ENCODE measurements at regions not wholly inside any gene's neighbourhood (a gene's known extent, or its start where the extent isn't known, plus 50 kb on each side); places are given as distances from the start of the nearest gene placed in this dataset.

DNA sequence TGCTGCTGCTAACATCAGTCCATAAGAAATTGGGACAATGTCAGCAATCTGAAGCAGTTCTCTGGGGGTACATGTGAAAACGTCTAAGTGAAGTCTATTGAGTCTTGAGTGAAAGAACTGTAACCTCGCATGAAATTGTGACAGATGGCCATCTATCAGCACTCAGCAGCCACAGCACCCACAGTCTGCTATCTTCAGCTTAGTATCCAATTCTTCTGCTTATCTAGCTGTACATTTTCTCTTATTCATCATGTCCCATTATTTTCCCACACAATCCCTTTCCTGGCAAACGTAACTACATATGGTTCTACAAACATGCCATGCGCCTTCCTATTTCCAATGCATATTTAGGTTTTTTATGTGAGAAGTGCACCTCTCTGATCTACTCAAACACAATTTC lies 629.7 kb downstream of the NTRK3 start:
- TF ChIP-seq HOXA7 (CRISPR knock-in tag; IDR thresholded peaks at IDR 0.05) (no peak), CTCF (IDR thresholded peaks at IDR 0.05) (no peak), EP300 (IDR thresholded peaks at IDR 0.05) (no peak), ZSCAN20 (CRISPR knock-in tag; IDR thresholded peaks at IDR 0.05) (no peak), RARB (CRISPR knock-in tag; IDR thresholded peaks at IDR 0.05) (no peak), CEBPB (IDR thresholded peaks at IDR 0.05) (no peak), FOSL2 (IDR thresholded peaks at IDR 0.05) (no peak), FOSL2 (CRISPR knock-in tag; IDR thresholded peaks at IDR 0.05) (no peak), SREBF2 (IDR thresholded peaks at IDR 0.05) (no peak), KDM1A (IDR thresholded peaks at IDR 0.05; ENCODE audit: low read depth) (no peak)
